ENCODE measurements at regions not wholly inside any gene's neighbourhood (a gene's known extent, or its start where the extent isn't known, plus 50 kb on each side); places are given as distances from the start of the nearest gene placed in this dataset.

GRCh38 chr11:109946322-109946846 lies 146.8 kb upstream of the ZC3H12C start:
- TF ChIP-seq ZFP30 (CRISPR knock-in tag; IDR thresholded peaks at IDR 0.05): no peak
- TF ChIP-seq RARB (CRISPR knock-in tag; IDR thresholded peaks at IDR 0.05): no peak

Data from SK-N-SH treated with all-trans-retinoic acid at 6 μM for 48 hours (cell line).